ENCODE measurements at regions not wholly inside any gene's neighbourhood (a gene's known extent, or its start where the extent isn't known, plus 50 kb on each side); places are given as distances from the start of the nearest gene placed in this dataset.
"Not testable (repeated sequence)": the region's sequence is repeated elsewhere in the genome, so short reads cannot be mapped to it uniquely, and the experiment has no call there.

GRCh38 chr6:8361259-8361658 is 74.1 kb downstream of the SLC35B3 start:
- DNase-seq (ENCODE audit: extremely low spot score, insufficient read length, low read depth): no peak
- FAIRE-seq: no peak

DNA sequence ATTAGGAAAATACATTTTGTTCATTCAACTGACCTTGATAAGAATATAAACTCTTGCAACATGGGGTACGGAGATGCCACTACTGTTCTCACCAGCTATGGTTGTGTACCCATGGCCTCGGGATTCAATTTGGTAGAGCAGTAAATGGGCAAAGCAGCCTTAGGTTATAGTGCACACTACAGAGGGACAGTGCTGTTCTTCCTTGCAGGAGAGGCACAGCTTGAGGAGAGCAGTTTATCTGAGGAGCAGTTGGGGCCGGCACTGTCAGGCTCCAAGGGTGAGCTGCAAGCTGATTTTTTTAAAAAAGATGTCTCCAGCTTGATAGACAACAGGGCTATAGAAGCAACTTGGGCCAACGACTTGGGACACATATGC is 82.4 kb downstream of the SLC35B3 start:
- DNase-seq (ENCODE audit: extremely low spot score, insufficient read length, low read depth) (no peak), FAIRE-seq (no peak)

DNA sequence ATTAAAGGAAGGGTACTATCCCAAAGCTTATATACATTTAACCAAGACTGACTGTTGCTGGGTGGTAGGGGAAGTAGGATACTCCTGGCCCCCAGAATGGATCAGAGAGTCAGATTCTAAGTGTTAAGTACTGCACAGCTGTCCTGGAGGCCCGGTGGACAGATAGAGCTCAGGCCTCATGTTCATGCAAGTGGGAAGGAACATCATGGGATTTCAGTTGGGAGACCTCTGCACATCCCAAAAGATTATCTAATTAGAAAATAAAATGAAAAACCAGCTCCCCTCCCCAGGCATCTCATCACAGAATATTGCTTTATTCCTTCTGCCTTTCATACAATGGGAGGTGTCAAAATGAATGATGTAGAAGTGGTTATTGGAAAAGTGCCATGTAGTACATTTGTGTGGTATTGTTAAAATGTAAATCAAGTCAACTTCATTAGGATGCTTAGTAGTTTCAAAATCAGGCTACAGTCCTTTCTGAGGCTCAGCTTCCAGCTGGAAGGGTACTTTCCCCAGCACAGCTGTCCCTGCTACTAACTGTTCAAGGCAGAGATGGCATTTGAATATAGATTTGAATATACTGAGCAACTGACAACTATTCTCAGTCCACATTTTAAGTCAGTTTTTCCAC is 82.9 kb downstream of the SLC35B3 start:
- DNase-seq (ENCODE audit: extremely low spot score, insufficient read length, low read depth): no peak

GRCh38 chr6:8343600-8343999 is 91.7 kb downstream of the SLC35B3 start:
- DNase-seq (ENCODE audit: extremely low spot score, insufficient read length, low read depth) (no peak), FAIRE-seq (no peak)

More for the DNA sequence above, 82.9 kb downstream of the SLC35B3 start:
- no peak for FAIRE-seq

- DNase-seq (ENCODE audit: extremely low spot score, insufficient read length, low read depth): no peak
- FAIRE-seq: no peak
These were observed 93.0 kb downstream of the SLC35B3 start for GRCh38 chr6:8342241-8342819.

GRCh38 chr6:8337147-8337546 is 98.2 kb downstream of the SLC35B3 start:
- DNase-seq (ENCODE audit: extremely low spot score, insufficient read length, low read depth) (no peak), FAIRE-seq (no peak)

DNA sequence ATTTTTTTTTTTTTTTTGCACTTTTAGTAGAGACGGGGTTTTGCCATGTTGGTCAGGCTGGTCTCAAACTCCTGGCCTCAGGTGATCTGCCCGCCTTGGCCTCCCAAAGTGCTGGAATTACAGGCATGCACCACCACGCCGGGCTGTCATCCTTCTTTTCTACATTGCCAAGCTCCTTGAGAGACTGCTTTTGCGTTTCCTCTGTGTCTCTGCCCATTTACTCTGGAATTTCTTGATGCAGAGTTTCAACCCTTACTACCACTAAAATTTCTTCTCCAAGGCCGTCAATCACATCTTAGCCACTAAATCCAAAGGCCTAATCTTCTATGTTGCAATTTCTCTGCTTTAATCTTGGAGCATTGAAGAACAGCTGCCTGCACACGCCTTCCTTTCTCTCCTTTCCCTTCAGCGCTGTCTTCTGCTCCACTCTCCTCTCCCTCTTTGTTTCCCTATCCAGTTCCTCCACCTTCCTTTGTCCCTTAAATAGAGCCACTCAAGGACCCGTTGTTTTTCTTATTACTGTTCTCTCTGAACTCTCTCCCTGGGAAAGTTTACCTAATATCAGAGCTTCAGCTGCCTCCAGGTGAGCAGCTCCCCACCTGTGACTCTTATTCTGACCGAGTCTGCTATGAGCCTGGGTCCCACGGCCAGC is 98.8 kb downstream of the SLC35B3 start:
- no peak for FAIRE-seq
- DNase-seq (ENCODE audit: extremely low spot score, insufficient read length, low read depth): no peak

GRCh38 chr6:8335896-8336295 is 99.4 kb downstream of the SLC35B3 start:
- FAIRE-seq: no peak
- DNase-seq (ENCODE audit: extremely low spot score, insufficient read length, low read depth): no peak

- no peak for DNase-seq (ENCODE audit: extremely low spot score, insufficient read length, low read depth)
- no peak for FAIRE-seq
These were observed 100.0 kb downstream of the SLC35B3 start for GRCh38 chr6:8335381-8335780.

DNA sequence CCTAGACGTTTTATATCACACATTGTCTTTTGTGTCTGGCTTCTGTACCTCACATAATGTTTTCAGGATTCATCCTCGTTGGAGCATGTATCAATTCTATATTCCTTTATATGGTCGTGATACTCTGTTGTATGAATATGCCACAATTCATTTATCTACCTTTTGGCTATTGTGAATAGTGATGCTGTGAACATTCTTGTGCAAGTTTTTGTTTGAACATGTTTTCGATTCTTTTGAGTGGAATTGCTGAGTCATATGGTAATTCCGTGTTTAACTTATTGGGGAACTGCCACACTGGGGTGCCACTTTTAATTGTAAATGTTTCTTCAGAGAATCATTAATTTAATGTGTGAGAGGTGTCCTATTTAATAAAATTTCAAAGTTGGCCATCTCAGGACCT is 101.2 kb downstream of the SLC35B3 start:
- no peak for DNase-seq (ENCODE audit: extremely low spot score, insufficient read length, low read depth)
- FAIRE-seq: no peak

DNA sequence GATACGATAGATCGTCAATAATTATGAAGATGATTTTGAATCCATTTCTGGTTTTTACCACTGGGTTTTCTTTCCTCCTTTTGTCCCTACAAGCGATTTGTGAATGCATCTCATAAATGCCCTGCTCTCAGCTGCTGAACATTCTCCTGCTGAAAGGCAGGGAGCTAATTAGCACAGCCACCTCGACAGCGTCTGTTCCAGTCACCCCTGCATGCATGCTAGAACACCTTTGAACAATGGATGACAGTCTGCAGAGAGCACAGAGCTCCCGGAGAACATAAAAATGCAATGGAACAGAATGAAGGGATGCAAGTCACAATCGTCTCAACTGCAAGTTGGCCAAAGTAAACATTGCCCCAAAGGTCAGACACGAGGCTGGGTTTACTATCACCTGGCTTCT is 105.8 kb downstream of the SLC35B3 start:
- FAIRE-seq (no peak), DNase-seq (ENCODE audit: extremely low spot score, insufficient read length, low read depth) (no peak)

DNA sequence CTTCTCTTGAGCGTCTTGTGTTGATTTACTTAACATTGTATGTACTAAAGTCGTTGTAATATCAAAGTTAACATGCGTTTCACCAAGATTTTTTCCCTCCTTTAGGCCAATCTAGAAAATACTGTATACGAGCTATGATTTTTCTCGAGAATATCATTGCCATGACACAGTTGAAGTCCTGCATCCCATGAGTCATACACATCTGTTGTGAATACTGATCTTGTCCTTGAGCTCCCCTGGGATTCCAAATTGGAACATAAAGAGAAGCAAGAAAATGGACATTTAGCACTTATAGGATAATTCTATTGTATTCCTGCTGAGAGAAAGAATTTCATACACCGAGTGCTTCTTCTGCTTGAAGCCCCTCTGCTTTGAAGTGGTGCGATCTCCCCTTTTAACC is 109.6 kb downstream of the SLC35B3 start:
- FAIRE-seq (no peak), DNase-seq (ENCODE audit: extremely low spot score, insufficient read length, low read depth) (no peak)

DNA sequence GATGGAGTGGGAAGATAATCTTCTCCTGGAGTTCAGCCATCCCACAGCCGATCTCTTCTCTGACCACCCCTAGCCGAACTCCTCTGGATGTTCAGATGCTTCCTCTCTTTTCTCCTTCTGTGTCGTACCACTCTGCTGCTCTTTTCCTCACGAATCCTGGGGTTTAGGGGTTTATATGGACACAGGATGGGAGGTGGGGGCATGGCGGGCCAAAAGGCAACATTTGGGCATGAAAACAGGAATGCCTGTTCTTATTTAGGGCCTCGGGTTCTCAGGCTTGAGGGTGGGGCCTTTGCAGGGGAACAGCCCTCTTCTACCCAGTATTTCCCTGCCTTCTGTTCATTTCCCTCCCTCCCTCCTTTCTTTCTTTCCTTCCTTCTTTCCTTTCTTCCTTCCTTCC is 112.7 kb downstream of the SLC35B3 start:
- DNase-seq (ENCODE audit: extremely low spot score, insufficient read length, low read depth): no peak
- FAIRE-seq: no peak

DNA sequence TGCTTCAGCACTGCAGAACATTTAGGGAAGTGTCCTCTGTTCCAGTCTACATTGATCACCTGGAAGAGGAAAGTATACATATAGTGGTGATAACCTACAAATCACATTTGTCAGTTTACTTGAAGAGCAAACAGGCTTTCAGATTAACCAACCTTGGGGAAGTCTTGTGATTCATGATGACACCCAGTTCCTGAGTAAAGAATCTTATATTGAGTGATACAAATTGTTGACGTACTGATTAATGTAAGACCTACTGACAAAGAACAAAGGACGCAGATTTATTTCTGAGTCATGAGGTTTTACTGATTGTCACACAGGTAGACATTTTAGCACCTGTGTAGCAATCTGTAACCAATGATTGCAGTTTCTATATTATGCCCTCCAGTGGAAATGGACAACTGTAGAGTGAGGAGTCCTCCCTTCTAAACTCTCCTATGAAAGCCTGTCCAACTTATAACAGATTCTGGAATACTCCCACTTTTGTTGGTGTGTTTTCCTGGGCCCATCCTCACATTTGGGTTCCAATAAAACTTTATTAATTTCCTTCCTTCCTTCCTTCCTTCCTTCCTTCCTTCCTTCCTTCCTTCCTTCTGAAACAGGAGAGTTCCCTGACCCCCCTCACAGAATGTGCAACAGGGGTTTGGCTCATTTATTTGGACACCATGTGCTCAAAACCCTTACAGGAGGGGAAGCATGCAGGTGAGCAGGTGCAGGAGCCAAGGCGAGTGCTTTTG is 113.5 kb downstream of the SLC35B3 start:
- no peak for DNase-seq (ENCODE audit: extremely low spot score, insufficient read length, low read depth)
- no peak for FAIRE-seq

- no peak for DNase-seq (ENCODE audit: extremely low spot score, insufficient read length, low read depth)
- no peak for FAIRE-seq
These were observed 120.2 kb downstream of the SLC35B3 start for GRCh38 chr6:8315154-8315553.

DNA sequence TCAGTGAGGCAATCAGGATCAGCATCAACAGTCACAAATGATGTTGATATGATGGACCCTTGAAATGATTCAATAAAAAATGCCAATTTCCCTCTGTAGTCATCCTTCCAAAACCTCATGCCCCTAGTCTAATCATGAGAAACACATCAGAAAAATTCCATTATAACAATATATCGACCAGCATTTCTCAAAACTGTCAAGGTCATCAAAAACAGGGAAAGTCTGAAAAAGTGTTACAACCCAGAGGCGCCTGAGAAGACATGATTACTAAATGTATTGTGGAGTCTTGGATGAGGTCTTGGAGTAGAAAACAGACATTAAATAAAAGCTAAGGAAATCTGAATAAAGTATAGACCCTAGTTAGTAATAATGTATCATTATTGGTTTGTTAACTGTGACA is 133.8 kb downstream of the SLC35B3 start:
- no peak for FAIRE-seq
- no peak for DNase-seq (ENCODE audit: extremely low spot score, insufficient read length, low read depth)

- FAIRE-seq: no peak
- DNase-seq (ENCODE audit: extremely low spot score, insufficient read length, low read depth): no peak
These were observed 136.3 kb downstream of the SLC35B3 start for GRCh38 chr6:8299034-8299433.

DNA sequence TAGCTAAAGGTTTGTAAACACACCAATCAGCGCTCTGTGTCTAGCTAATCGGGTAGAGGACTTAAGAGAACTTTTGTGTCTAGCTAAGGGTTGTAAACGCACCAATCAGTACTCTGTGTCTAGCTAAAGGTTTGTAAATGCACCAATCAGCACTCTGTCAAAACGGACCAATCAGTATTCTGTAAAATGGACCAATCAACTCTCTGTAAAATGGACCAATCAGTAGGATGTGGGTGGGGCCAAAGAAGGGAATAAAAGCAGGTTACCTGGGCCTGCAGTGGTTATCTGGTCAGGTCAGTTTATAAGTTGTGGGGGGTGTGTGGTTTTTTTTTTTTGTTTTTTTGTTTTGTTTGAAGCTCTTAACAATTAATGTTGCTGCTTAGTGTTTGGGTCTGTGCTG is 152.4 kb downstream of the SLC35B3 start:
- not testable (repeated sequence) for FAIRE-seq; DNase-seq (ENCODE audit: extremely low spot score, insufficient read length, low read depth)

DNA sequence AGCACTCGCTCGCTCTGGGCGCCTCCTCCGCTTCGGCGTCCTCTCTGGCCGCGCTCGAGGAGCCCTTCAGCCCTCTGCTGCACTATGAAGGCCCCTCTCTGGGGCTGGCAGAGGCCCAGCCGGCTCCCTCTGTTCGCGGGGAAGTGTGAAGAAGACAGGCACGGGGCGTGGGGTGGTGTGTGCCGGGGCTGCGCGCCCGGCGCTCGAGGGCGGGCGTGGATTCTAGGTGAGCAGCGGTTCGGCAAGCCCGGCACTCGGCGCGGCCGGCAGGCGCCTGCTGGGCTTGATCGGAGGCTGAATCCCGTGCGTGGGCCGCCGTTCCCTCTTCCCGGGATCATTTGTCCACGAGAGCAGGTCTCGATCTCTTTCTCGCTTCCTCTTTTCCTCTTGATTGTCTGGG is 153.0 kb downstream of the SLC35B3 start:
- no peak for FAIRE-seq

DNA sequence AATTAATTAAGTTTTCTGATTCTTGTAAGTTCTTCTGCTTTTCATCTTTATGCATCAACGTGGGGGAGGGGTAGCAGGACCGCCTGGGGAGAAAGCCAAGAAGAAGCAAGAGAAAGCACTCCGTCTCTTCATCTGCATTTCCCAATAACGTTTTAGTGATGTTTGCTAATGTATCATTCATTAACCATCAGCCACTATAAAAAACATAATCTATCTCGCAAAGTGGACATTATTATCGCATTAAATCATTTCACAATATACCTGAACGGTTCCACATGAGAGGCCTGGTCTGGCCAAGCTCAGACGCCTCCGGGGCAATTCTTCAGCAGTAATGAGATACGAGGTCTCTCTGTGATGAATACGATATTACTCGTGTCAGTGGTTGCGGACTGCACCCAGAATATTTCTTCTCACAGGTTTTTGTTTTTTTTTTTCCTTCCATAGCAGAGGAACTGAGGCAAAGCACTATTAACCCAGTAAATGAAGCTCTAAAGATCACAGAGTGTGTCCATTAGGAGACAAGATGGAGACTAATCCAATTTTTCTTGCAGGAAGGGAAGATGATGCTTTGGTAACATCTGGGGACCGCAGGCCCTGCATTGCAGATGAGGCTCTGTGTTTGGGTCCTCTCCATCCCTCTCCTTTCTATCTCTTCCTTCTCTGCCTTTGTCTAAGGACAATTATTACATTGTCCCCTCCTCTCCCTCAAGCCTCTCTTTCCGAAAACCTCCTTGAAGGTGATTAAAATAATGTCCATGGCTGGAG is 156.1 kb downstream of the SLC35B3 start:
- no peak for FAIRE-seq

More for the DNA sequence above, 153.0 kb downstream of the SLC35B3 start:
- DNase-seq (ENCODE audit: extremely low spot score, insufficient read length, low read depth): no peak

More for the DNA sequence above, 156.1 kb downstream of the SLC35B3 start:
- no peak for DNase-seq (ENCODE audit: extremely low spot score, insufficient read length, low read depth)
